ENCODE measurements at regions not wholly inside any gene's neighbourhood (a gene's known extent, or its start where the extent isn't known, plus 50 kb on each side); places are given as distances from the start of the nearest gene placed in this dataset.
"Not testable (repeated sequence)": the region's sequence is repeated elsewhere in the genome, so short reads cannot be mapped to it uniquely, and the experiment has no call there.

DNA sequence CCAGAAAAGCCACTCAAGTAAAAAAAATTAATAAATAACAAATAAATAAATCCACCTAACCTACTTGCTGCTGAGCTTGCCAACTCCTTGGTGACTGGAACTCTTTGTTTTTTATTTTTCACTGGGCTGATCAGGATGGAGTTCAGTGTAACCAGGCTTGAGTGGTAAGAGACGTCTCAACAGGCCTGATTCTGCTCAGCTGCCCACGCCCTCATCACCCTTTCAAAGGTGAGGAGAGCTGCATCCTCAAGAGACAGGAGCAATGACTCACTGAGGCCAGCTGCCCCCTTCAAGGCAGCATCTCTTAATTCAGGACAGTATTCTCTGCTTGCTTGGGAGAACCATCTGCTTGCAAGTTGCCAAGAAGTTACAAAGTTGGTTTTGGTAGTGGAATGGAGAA, 111.9 kb upstream of the CPM start:
- DNase-seq (ENCODE audit: extremely low spot score), result no peak
- no peaks in the 10 kb centered on the region for H3K4me1 ChIP-seq (ENCODE audit: insufficient read depth)
- no peaks in the 10 kb centered on the region for H3K36me3 ChIP-seq (ENCODE audit: insufficient read depth)
- 85% methylated on average over 2 of the region's 2 CpGs for WGBS
- no peak overlapping the region for H3K4me3 ChIP-seq (ENCODE audit: low read depth, low read length)
- no peak overlapping the region for H3K27ac ChIP-seq (ENCODE audit: low read depth)

GRCh38 chr12:69045430-69045829, 112.5 kb upstream of the CPM start:
- WGBS, result 90% methylated on average over 6 of the region's 6 CpGs
- DNase-seq (ENCODE audit: extremely low spot score), result no peak
- Histone ChIP-seq H3K36me3 (ENCODE audit: insufficient read depth) (no peaks in the 10 kb centered on the region), H3K4me1 (ENCODE audit: insufficient read depth) (no peaks in the 10 kb centered on the region), H3K27ac (ENCODE audit: low read depth) (no peak overlapping the region), H3K4me3 (ENCODE audit: low read depth, low read length) (no peak overlapping the region)

- Histone ChIP-seq H3K4me1 (ENCODE audit: insufficient read depth) (no peaks in the 10 kb centered on the region), H3K36me3 (ENCODE audit: insufficient read depth) (no peaks in the 10 kb centered on the region), H3K4me3 (ENCODE audit: low read depth, low read length) (no peak overlapping the region), H3K27ac (ENCODE audit: low read depth) (no peak overlapping the region)
- DNase-seq (ENCODE audit: extremely low spot score), result no peak
- 89% methylated on average over 2 of the region's 2 CpGs for WGBS
Observed at GRCh38 chr12:69046363-69046762, 113.4 kb upstream of the CPM start.

GRCh38 chr12:69046920-69047319, 113.9 kb upstream of the CPM start:
- Histone ChIP-seq H3K4me1 (ENCODE audit: insufficient read depth) (no peaks in the 10 kb centered on the region), H3K4me3 (ENCODE audit: low read depth, low read length) (no peak overlapping the region), H3K36me3 (ENCODE audit: insufficient read depth) (no peaks in the 10 kb centered on the region), H3K27ac (ENCODE audit: low read depth) (no peak overlapping the region)
- DNase-seq (ENCODE audit: extremely low spot score), result no peak
- whole genome bisulfite sequencing, result 88% methylated on average over 3 of the region's 3 CpGs

GRCh38 chr12:69047990-69048389, 115.0 kb upstream of the CPM start:
- DNase-seq (ENCODE audit: extremely low spot score), result no peak
- WGBS, result 95% methylated on average over 4 of the region's 4 CpGs

DNA sequence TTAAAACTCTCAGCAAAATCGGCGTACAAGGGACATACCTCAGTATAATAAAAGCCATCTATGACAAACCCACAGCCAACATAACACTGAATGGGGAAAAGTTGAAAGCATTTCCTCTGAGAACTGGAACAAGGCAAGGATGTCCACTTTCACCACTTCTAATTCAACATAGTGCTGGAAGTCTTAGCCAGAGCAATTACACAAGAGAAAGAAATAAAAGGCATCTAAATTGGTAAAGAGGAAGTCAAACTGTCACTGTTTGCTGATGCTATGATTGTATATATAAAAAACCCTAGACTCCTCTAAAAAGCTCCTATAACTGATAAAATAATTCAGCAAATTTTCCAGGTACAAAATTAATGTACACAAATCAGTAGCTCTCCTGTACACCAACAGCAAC, 116.9 kb upstream of the CPM start:
- not testable (repeated sequence) for H3K4me1 ChIP-seq (ENCODE audit: insufficient read depth); H3K4me3 ChIP-seq (ENCODE audit: low read depth, low read length); DNase-seq (ENCODE audit: extremely low spot score); H3K36me3 ChIP-seq (ENCODE audit: insufficient read depth); H3K27ac ChIP-seq (ENCODE audit: low read depth)
- 93% methylated on average over 2 of the region's 2 CpGs for WGBS

More at GRCh38 chr12:69047990-69048389, 115.0 kb upstream of the CPM start:
- Histone ChIP-seq H3K4me1 (ENCODE audit: insufficient read depth) (no peaks in the 10 kb centered on the region), H3K36me3 (ENCODE audit: insufficient read depth) (no peaks in the 10 kb centered on the region), H3K27ac (ENCODE audit: low read depth) (no peak overlapping the region), H3K4me3 (ENCODE audit: low read depth, low read length) (no peak overlapping the region)

- no peaks in the 10 kb centered on the region for H3K36me3 ChIP-seq (ENCODE audit: insufficient read depth)
- no peaks in the 10 kb centered on the region for H3K4me1 ChIP-seq (ENCODE audit: insufficient read depth)
- H3K4me3 ChIP-seq (ENCODE audit: low read depth, low read length), result no peak overlapping the region
- H3K27ac ChIP-seq (ENCODE audit: low read depth), result no peak overlapping the region
- DNase-seq (ENCODE audit: extremely low spot score), result no peak
- WGBS, result 36% methylated on average over 8 of the region's 8 CpGs
Observed at GRCh38 chr12:69052613-69053408, 119.8 kb upstream of the CPM start.

GRCh38 chr12:69054343-69055056, 121.5 kb upstream of the CPM start:
- no peak overlapping the region for H3K27ac ChIP-seq (ENCODE audit: low read depth)
- H3K4me3 ChIP-seq (ENCODE audit: low read depth, low read length), result no peak overlapping the region
- no peaks in the 10 kb centered on the region for H3K36me3 ChIP-seq (ENCODE audit: insufficient read depth)
- 92% methylated on average over 7 of the region's 7 CpGs for WGBS
- H3K4me1 ChIP-seq (ENCODE audit: insufficient read depth), result no peaks in the 10 kb centered on the region
- no peak for DNase-seq (ENCODE audit: extremely low spot score)

DNA sequence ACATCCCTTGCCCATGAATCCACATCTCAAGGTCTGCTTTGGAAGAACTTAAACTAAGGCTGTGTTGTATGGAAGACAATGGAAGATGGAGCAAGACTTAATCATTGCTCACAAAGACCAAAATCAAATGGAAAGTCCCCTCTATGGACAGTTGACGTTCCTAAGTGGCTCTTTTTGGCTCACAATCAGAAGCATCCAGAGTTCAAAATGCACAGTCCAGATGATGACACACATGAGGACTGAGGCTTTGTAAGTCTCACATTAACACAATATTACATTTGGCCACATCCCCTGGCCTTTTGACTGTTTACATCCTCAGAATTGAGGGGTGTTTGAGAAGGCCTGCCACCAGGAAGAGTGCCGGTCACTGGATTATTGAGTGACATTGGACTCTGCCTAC, 122.3 kb upstream of the CPM start:
- no peak for DNase-seq (ENCODE audit: extremely low spot score)
- no peak overlapping the region for H3K27ac ChIP-seq (ENCODE audit: low read depth)
- no peaks in the 10 kb centered on the region for H3K4me1 ChIP-seq (ENCODE audit: insufficient read depth)
- no peak overlapping the region for H3K4me3 ChIP-seq (ENCODE audit: low read depth, low read length)
- no peaks in the 10 kb centered on the region for H3K36me3 ChIP-seq (ENCODE audit: insufficient read depth)
- 91% methylated on average over 2 of the region's 2 CpGs for WGBS

GRCh38 chr12:69055706-69056105, 122.7 kb upstream of the CPM start:
- no peaks in the 10 kb centered on the region for H3K4me1 ChIP-seq (ENCODE audit: insufficient read depth)
- H3K4me3 ChIP-seq (ENCODE audit: low read depth, low read length), result no peak overlapping the region
- no peak overlapping the region for H3K27ac ChIP-seq (ENCODE audit: low read depth)
- H3K36me3 ChIP-seq (ENCODE audit: insufficient read depth), result no peaks in the 10 kb centered on the region
- DNase-seq (ENCODE audit: extremely low spot score), result no peak
- WGBS, result 86% methylated on average over 4 of the region's 4 CpGs

DNA sequence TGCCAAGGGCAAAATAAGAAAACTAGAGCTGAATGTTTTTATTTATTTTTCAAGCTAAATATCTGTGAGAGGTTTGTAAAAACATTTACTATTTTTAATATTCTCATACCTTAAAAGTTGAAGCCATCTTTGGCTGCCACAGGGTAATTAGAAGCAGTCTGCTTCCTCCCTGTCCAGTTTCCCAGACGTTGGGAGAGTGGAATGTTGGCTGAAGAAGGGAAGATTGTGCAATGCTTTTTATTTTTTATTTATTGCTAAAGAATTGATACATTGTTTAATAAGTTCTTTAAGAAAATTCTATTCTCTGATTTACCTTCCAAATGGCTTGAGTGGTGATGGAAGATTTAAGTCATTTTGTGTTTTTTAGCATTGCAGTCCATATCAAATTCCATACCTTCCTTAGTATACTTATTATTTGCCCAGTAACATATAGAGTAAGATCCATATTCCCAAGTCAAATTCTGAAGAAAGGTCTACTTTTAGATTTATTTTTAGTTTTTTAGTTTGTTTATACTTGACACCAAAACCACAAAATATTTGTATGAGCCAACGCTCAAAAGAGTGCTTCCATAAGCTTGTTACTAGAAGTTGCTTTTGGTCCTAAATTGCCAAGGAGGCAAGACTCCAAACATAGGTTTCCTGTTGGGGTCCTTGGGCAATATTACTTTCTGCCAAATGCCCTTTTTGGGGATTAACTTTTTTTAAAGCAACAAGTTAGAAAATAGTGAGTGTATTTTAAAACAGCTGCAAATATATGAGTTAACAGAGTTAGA, 124.0 kb upstream of the CPM start:
- no peaks in the 10 kb centered on the region for H3K36me3 ChIP-seq (ENCODE audit: insufficient read depth)
- DNase-seq (ENCODE audit: extremely low spot score), result no peak
- no peak overlapping the region for H3K4me3 ChIP-seq (ENCODE audit: low read depth, low read length)
- H3K4me1 ChIP-seq (ENCODE audit: insufficient read depth), result no peaks in the 10 kb centered on the region
- 38% methylated on average over 2 of the region's 2 CpGs for WGBS
- H3K27ac ChIP-seq (ENCODE audit: low read depth), result no peak overlapping the region

DNA sequence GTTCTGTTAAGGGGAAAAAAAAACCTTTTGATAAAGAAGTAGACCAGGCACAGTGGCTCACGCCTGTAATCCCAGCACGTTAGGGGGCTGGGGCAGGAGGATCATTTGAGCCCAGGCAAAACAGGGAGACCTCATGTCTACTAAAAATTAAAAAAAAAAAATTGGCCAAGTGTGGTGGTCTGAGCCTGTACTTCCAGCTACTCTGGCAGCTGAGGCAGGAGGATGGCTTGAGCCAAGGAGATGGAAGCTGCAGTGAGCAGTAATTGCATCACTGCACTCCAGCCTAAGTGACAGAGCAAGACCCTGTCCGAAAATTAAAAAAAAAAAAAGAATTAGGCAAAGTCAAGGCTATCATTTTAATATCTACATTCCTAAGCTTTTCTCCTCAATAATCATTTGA, 124.8 kb upstream of the CPM start:
- Histone ChIP-seq H3K4me3 (ENCODE audit: low read depth, low read length) (no peak overlapping the region), H3K4me1 (ENCODE audit: insufficient read depth) (no peaks in the 10 kb centered on the region), H3K27ac (ENCODE audit: low read depth) (no peak overlapping the region), H3K36me3 (ENCODE audit: insufficient read depth) (no peaks in the 10 kb centered on the region)
- WGBS, result 77% methylated on average over 3 of the region's 3 CpGs
- DNase-seq (ENCODE audit: extremely low spot score), result no peak

DNA sequence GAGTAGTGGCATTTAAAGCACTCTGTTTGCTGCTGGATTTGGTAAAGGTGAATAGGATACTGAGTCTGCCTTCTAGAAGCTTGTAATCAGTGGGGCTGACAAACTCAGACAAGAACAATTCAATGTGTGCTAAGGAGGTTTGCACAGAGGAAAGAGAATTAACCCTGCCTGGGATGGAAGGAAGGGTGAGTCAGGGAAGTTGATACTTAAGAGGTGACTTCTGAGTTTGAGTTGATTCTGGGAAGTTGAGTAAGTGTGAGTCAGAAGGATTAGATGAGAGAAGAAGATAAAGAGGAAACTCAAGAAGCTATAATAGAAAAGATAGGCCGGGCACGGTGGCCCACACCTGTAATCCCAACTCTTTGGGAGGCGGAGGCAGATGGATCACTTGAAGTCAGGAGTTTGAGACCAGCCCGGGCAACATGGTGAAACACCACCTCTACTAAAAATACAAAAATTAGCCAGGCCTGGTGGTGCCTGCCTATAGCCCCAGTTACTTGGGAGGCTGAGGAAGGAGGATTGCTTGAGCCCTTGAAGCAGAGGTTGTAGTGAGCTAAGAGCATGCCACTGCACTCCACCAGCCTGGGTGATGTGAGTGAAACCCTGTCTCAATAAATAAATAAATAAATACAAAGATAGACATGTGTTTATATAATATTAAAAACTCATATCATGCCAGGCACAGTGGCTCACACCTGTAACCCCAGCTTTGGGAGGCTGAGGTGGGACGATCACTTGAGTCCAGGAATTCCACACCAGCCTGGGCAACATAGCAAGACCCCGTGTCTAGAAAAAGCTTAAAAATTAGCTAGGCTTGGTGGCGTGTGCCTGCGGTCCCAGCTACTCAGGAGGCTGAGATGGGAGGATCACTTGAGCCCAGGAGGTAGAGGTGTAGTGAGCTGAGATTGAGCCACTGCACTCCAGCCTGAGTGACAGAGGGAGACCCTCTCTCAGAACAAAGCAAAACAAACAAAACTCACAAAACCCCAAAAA, 126.8 kb upstream of the CPM start:
- Histone ChIP-seq H3K27ac (ENCODE audit: low read depth) (no peak overlapping the region), H3K4me1 (ENCODE audit: insufficient read depth) (no peaks in the 10 kb centered on the region), H3K4me3 (ENCODE audit: low read depth, low read length) (no peak overlapping the region), H3K36me3 (ENCODE audit: insufficient read depth) (no peaks in the 10 kb centered on the region)
- WGBS, result 93% methylated on average over 8 of the region's 8 CpGs
- DNase-seq (ENCODE audit: extremely low spot score), result no peak

Measured in urinary bladder (tissue), 3 donors.